ENCODE measurements at regions not wholly inside any gene's neighbourhood (a gene's known extent, or its start where the extent isn't known, plus 50 kb on each side); places are given as distances from the start of the nearest gene placed in this dataset.

- no peak overlapping the region for H3K4me3 ChIP-seq (ENCODE audit: low read depth, low read length)
- no peak for TF ChIP-seq CTCF (IDR thresholded peaks at IDR 0.05; ENCODE audit: insufficient read depth, low read length)
- no peak for DNase-seq (ENCODE audit: low read depth)
Measured at GRCh38 chr3:159030138-159030670, 228.3 kb downstream of the MFSD1 start.

- DNase-seq (ENCODE audit: low read depth) = no peak
- no peak overlapping the region for H3K4me3 ChIP-seq (ENCODE audit: low read depth, low read length)
- no peak for TF ChIP-seq CTCF (IDR thresholded peaks at IDR 0.05; ENCODE audit: insufficient read depth, low read length)
Measured at GRCh38 chr3:159030886-159031679, 229.2 kb downstream of the MFSD1 start.

GRCh38 chr3:159032311-159032710, 230.5 kb downstream of the MFSD1 start:
- DNase-seq (ENCODE audit: low read depth) = no peak
- TF ChIP-seq CTCF (IDR thresholded peaks at IDR 0.05; ENCODE audit: insufficient read depth, low read length) = no peak

GRCh38 chr3:159038405-159038804, 236.6 kb downstream of the MFSD1 start:
- H3K4me3 ChIP-seq (ENCODE audit: low read depth, low read length) = no peak overlapping the region
- TF ChIP-seq CTCF (IDR thresholded peaks at IDR 0.05; ENCODE audit: insufficient read depth, low read length) = no peak
- no peak for DNase-seq (ENCODE audit: low read depth)

More at GRCh38 chr3:159032311-159032710, 230.5 kb downstream of the MFSD1 start:
- no peak overlapping the region for H3K4me3 ChIP-seq (ENCODE audit: low read depth, low read length)

- H3K4me3 ChIP-seq (ENCODE audit: low read depth, low read length) = no peak overlapping the region
- TF ChIP-seq CTCF (IDR thresholded peaks at IDR 0.05; ENCODE audit: insufficient read depth, low read length) = no peak
- no peak for DNase-seq (ENCODE audit: low read depth)
Measured at GRCh38 chr3:159039286-159039685, 237.4 kb downstream of the MFSD1 start.

- no peak for TF ChIP-seq CTCF (IDR thresholded peaks at IDR 0.05; ENCODE audit: insufficient read depth, low read length)
- no peak for DNase-seq (ENCODE audit: low read depth)
- no peak overlapping the region for H3K4me3 ChIP-seq (ENCODE audit: low read depth, low read length)
Measured at GRCh38 chr3:159045279-159045885, 243.5 kb downstream of the MFSD1 start.
